ENCODE measurements at regions not wholly inside any gene's neighbourhood (a gene's known extent, or its start where the extent isn't known, plus 50 kb on each side); places are given as distances from the start of the nearest gene placed in this dataset.

DNA sequence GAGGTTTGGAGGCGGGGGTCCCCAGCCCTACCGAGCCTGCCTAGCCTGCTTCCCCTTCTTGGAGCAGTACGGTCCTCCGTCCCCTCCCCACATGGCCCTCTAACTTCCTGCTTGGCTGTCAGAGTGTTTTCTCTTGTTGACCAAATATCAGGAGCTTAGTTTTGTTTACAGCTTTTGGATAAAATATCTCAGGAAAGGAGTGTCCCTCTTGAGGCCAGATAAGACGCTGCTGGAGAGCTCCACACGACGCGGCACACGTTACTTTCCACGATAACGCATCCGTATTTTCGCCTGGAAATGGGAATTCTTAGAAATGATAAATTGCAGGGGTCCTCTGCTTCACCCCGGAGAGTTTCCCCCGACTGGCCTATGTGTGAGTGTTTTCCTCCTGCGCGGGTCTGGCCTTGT, 182.9 kb downstream of the MAF start:
- Histone ChIP-seq H4K20me1 (replicated peaks in 1 of 2; ENCODE audit: control insufficient read depth in 1 of 2, insufficient read depth in 2 of 2, low read length in 2 of 2) (no peaks in the 10 kb centered on the region), H4K8ac (ENCODE audit: extremely low read depth, insufficient read depth, low read length) (no peak overlapping the region), H3K79me1 (ENCODE audit: low read depth, low read length) (no peaks in the 10 kb centered on the region), H3K4me1 (replicated peaks in 1 of 4; ENCODE audit: control insufficient read depth in 3 of 4, insufficient read depth in 4 of 4, low read length in 3 of 4) (peaks cover 0 to 16% (median 8%) of the 10 kb centered on the region in 4 experiments; a peak in 5 of 7 replicates), H2BK5ac (ENCODE audit: low read depth, low read length) (no peak overlapping the region), H3K27me3 (replicated peaks in 1 of 4; ENCODE audit: control insufficient read depth in 3 of 4, extremely low read depth in 1 of 4, insufficient read depth in 3 of 4, low read length in 3 of 4) (no peaks in the 10 kb centered on the region; a peak in 1 of 7 replicates), H3K27ac (ENCODE audit: low read depth, low read length) (no peak overlapping the region), H2BK120ac (replicated peaks; ENCODE audit: low read depth, low read length) (no peak overlapping the region), H3K23ac (ENCODE audit: insufficient read length) (no peak overlapping the region), H3K36me3 (ENCODE audit: control insufficient read depth in 2 of 4, insufficient read depth in 4 of 4, low read length in 3 of 4) (no peaks in the 10 kb centered on the region), H4K91ac (replicated peaks; ENCODE audit: insufficient read length, low read length) (no peak overlapping the region), H3K4me3 (ENCODE audit: extremely low read depth in 1 of 4, insufficient read depth in 2 of 4, low read depth in 3 of 4, low read length in 4 of 4) (no peak overlapping the region), H2AFZ (ENCODE audit: low read length) (peak overlapping the region; percentile 15), H2BK20ac (ENCODE audit: low read length) (0 out of 2 replicates have a peak overlapping the region, but pooled peaks have one; percentile 11), H3K4me2 (ENCODE audit: insufficient read depth in 1 of 2, low read depth in 2 of 2, low read length in 2 of 2) (no peak overlapping the region), H3K18ac (ENCODE audit: extremely low read depth, low read length) (no peak overlapping the region), H3K79me2 (ENCODE audit: control insufficient read depth in 1 of 2, insufficient read depth in 2 of 2, low read length in 2 of 2) (no peaks in the 10 kb centered on the region), H3K9ac (replicated peaks in 1 of 4; ENCODE audit: extremely low read depth in 1 of 4, low read depth in 3 of 4, low read length in 3 of 4) (no peak overlapping the region), H2BK15ac (ENCODE audit: low read length) (no peak overlapping the region), H3K9me3 (ENCODE audit: insufficient read depth in 2 of 2, low read depth in 1 of 2, low read length in 1 of 2) (no peaks in the 10 kb centered on the region), H3K14ac (ENCODE audit: insufficient read length) (no peak overlapping the region), H3K4ac (replicated peaks; ENCODE audit: insufficient read length, low read depth, low read length) (no peak overlapping the region), H3K56ac (replicated peaks; ENCODE audit: insufficient read length, low read depth, low read length) (no peak overlapping the region), H2AK5ac (ENCODE audit: low read depth, low read length) (no peak overlapping the region), H2BK12ac (ENCODE audit: low read depth, low read length) (0 out of 2 replicates have a peak overlapping the region, but pooled peaks have one; percentile 11), H3K23me2 (ENCODE audit: low read depth, low read length) (no peaks in the 10 kb centered on the region), H4K5ac (ENCODE audit: insufficient read length, low read depth, low read length) (no peak overlapping the region)
- no peak for TF ChIP-seq HDAC6 (IDR thresholded peaks at IDR 0.05; ENCODE audit: low read depth, low read length)
- TF ChIP-seq RFX5 (IDR thresholded peaks at IDR 0.05; ENCODE audit: borderline replicate concordance, low read depth, low read length), result no peak
- TF ChIP-seq BACH1 (IDR thresholded peaks at IDR 0.05; ENCODE audit: low read length), result no peak
- no peak for TF ChIP-seq BCL11A (IDR thresholded peaks at IDR 0.05; ENCODE audit: low read depth in 2 of 2, low read length in 2 of 2)
- TF ChIP-seq KDM1A (IDR thresholded peaks at IDR 0.05; ENCODE audit: borderline replicate concordance, low read length), result no peak
- TF ChIP-seq, protein P1, sequence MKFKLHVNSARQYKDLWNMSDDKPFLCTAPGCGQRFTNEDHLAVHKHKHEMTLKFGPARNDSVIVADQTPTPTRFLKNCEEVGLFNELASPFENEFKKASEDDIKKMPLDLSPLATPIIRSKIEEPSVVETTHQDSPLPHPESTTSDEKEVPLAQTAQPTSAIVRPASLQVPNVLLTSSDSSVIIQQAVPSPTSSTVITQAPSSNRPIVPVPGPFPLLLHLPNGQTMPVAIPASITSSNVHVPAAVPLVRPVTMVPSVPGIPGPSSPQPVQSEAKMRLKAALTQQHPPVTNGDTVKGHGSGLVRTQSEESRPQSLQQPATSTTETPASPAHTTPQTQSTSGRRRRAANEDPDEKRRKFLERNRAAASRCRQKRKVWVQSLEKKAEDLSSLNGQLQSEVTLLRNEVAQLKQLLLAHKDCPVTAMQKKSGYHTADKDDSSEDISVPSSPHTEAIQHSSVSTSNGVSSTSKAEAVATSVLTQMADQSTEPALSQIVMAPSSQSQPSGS (IDR thresholded peaks at IDR 0.05; ENCODE audit: low read length), result no peak
- no peak for TF ChIP-seq JUN (IDR thresholded peaks at IDR 0.05; ENCODE audit: low read depth, low read length)
- TF ChIP-seq RBBP5 (IDR thresholded peaks at IDR 0.05; ENCODE audit: borderline replicate concordance, low read depth, low read length), result no peak
- TF ChIP-seq POU5F1 (IDR thresholded peaks at IDR 0.05; ENCODE audit: low read depth, low read length), result no peak
- no peak for TF ChIP-seq YY1 (IDR thresholded peaks at IDR 0.05; ENCODE audit: low read depth, low read length)
- no peak for TF ChIP-seq KDM4A (IDR thresholded peaks at IDR 0.05; ENCODE audit: low read depth, low read length, severe bottlenecking)
- TF ChIP-seq GABPA (IDR thresholded peaks at IDR 0.05; ENCODE audit: borderline replicate concordance, insufficient read depth, low read length), result no peak
- ChIA-PET CTCF (ENCODE audit: partially characterized antibody) (no interaction called here), POLR2A (ENCODE audit: partially characterized antibody) (interaction anchor here (0.6 kb wide), 1 partner anchor 1462 kb away, joined by 3 read pairs; no protein-coding TSS in a partner anchor)
- 95% methylated on average over 12 of the region's 17 CpGs; no CpG with 5 or more reads in 1 of the 2 experiments for WGBS, 2 experiments (ENCODE audit: extremely low coverage in 1 of 2, insufficient coverage in 1 of 2, insufficient read length in 1 of 2, insufficient replicate concordance in 2 of 2, low coverage in 1 of 2, low lambda C conversion rate in 2 of 2, missing lambda C conversion rate in 1 of 2)
- no peak for DNase-seq (ENCODE audit: low read depth in 1 of 2, low spot score in 2 of 2)
- FAIRE-seq, result no peak

Measured in H1 (cell line).